HG03025 (cell line): ENCODE measurements at regions not wholly inside any gene's neighbourhood (a gene's known extent, or its start where the extent isn't known, plus 50 kb on each side); places are given as distances from the start of the nearest gene placed in this dataset.
"Not testable (repeated sequence)": the region's sequence is repeated elsewhere in the genome, so short reads cannot be mapped to it uniquely, and the experiment has no call there.

Experiments
- ATAC-seq: cut with Tn5 transposase; IDR thresholded peaks from one replicate; pipeline ENCODE4 v1.9.1; 2021; ENCODE audit warnings: mild to moderate bottlenecking, moderate library complexity; ENCODE audit not compliant: unreplicated experiment, low FRiP score

DNA sequence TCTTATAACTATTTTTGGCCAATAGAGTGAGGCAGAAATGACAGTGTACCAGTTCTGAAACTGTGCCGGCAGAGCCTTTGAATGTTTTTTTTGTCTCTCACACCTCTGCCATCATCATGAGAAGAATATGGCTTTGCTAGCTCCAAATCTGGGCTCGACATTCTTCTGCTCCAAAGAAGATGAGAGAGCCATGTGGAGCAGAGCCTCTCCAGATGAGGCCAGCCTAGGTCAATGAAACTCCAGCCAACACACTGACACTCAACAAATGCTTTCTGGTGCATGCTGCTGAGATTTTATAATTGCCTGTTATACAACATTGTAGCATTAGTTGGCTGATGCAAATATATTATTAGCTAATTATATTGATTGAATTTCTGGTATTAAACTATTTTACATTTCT lies 154.7 kb downstream of the SLC38A4 start:
- ATAC-seq, result no peak

DNA sequence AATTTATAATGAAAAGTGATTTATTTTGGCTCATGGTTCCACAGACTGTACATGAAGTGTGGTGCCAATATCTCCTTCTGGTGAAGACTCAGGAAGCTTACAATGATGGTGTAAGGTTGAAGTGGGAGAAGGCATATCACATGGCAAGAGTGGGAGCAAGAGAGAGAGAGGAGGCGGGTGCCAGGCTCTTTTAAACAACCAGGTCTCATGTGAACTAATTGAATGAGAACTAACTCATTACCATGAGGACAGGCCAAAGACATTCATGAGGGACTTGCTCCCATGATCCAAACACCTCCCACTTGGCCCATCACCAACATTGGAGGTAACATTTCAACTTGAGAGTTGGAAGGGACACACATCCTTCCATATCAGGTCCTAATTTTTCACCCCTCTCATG lies 155.2 kb downstream of the SLC38A4 start:
- no peak for ATAC-seq

- ATAC-seq, result no peak
Observed at GRCh38 chr12:46669720-46670119, 156.1 kb downstream of the SLC38A4 start.

GRCh38 chr12:46667551-46667950 lies 158.2 kb downstream of the SLC38A4 start:
- ATAC-seq, result no peak

DNA sequence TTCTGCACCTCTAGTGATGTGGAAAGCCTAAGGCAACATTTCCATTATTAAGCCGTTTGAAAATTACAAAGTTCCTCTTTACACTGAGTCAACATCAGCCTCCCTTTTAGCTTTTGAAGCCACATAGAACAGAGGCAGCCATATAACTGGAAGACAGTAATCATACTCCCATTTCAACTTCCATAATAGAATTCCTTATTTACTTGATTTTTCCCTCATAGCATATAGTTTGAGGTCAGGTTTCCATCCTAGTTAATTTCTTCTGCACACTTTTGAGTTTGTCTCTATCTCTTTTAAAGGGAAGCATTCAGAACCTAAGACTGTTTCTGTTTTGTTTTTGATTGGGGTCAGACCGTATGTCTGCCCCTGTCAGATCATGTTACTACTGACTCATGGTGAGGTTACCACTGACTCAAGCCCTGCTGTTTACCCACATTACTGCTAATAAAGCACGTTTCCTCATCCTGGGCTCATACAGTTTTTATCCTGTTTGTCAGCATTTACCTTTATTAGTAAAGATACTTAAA lies 161.0 kb downstream of the SLC38A4 start:
- no peak for ATAC-seq

DNA sequence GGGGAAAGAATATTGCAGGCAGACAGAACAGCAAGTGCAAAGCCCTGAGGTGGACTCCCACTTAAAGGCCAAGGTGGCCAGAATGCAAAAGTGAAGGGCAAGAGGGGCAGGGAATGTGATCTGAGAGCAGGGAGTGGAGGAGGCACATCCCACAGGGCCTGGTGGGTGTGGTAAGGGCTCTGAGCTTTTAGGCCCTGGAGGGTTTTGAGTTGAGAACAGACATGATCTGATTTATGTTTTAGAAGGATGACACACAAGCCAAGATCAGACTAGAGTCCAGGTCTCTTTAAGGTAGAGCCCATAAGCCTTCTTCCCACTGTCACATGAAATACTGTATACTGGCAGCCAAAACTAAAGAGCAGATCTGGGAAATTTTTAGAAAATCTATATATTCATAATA lies 162.5 kb downstream of the SLC38A4 start:
- no peak for ATAC-seq

DNA sequence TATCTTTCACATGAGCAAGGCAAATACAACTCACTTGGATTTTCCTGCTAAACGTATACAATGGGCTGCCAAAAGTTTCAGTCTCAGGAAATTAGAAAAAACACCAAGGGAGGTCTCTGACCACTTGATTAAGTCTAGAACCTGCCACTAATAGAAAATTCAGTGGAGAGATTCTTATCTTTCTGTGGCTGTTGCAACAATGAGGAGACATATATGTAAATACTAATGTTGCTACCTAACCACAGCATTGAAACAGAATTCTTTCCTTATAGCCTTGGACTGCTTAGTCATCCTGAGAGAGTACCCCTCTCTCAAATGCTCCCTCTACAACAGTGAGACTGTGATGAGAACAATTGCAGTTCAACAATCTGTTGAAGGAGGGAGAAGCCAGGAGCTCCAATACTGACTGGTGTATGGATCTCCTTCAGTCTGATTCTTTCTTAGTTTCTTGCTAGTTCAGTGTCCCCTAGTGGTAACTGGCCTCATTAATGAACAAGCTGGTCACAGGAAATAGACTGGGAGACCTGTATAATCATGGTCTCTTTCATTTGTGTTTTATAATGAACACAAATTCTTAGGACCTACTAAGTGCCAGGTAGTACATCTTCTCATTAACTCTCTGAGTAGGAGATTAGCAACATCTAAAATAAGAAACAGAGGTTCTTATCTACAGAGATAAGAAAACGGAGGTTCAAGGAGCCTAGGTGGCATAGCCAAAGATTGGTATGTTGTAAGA lies 164.5 kb downstream of the SLC38A4 start:
- peak; percentile 74 for ATAC-seq

- no peak for ATAC-seq
Observed at GRCh38 chr12:46660719-46661109, 165.1 kb downstream of the SLC38A4 start.

DNA sequence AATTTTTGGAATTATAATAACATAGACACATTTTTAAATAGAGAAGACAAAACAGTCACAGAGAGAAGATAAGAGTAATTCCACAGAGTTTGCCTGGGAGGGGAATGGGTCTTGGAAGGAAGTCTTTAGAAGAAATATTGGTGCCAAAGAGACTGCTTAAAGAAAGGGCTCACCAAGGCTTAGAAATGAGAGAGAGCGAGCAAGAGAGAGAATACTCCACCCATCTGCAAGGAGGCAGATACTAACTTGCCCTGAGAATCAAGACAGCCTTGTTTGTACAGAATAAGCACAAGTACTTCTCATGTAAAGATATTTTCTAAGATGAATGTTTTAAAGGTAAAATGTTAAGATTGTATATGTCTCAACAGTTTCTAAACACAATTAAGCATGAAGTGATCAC lies 165.5 kb downstream of the SLC38A4 start:
- ATAC-seq, result no peak

- ATAC-seq, result no peak
Observed at GRCh38 chr12:46659824-46660223, 166.0 kb downstream of the SLC38A4 start.

DNA sequence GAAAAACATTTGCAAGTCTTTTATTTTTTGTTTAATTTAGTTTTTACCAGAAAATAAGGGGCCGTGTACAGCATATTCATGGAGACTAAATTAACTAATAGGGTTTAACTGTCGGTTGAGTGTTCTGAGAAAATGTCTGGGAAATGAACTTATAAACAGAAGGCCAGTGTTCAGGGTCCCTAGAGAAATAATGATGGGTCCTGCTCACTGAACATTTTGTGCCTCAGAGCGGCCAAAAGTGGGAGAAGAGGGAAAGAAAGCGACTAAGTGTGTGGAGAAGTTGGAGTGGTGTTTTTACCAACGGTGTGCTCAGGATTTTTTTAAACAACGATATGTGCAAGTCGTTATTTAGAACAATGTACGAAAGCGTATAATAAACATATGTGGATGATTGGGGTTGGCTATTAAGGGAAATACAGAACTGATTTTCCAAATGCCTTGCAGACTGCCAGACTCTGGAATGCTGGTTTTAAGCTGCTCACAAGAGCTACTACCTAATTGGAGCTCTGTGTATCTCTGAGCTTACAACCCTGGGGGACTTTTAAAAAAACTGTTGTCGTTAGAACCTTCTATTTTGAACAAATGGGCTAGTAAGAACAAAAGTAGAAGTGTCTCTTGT lies 166.7 kb downstream of the SLC38A4 start:
- ATAC-seq, result no peak

DNA sequence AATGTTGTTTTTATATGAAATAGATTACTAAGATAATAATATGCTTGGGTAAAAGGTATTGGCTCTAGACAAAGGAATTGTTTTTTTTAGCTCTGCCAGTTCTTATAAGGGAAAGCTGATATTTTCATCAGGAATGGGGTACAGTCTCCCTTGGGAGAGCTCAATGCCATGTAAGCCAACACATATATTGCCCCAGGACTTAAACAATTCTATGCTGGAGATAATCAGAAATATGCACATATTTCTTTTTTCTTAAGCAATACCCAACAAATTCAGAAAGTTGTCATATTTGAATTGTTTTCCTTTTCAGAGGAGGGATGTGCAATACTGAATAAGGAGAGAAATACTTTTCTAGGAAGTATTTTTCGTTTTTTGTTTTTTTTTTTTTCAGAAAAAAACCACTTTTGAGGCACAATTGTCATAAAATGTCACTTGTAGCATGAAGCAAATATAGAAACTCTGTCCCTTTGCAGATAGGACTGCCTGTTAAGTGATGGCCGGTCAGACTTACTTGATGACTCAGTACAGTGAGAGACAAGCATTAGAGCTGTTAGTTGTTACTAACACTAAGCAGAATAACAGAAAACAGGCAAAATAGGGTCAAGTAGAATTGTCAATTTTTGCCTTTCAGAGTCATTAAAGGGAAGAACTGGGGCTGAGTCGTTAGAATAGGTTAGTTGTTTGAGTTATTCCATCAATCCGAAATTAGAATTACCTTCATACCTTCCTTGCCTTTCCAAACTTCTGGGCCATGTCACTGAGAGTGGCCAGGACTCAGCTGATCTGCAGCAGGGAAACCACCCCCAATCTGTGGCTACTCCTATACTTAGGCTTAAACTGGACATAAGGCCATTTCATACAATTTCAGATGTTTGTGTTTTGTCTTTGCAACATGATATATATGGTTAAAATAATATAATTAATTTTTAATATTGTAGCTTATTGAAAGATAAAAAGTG lies 168.1 kb downstream of the SLC38A4 start:
- ATAC-seq, result no peak

DNA sequence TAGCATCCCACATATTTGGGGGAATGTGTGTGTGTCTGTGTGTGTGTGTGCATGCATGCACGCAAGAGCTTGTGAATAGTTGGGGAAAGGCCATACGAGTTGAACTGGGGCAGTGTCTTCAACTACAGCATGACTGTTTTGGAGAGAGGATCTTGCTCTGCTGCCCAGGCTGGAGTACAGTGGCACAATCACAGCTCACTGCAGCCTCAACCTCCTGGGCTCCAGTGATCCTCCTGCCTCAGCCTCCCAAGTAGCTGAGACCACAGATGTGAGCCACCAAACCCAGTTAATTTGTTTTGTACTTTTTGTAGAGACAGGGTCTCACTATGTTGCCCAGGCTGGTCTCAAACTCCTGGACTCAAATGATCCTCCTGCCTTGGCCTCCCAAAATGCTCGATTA lies 169.8 kb downstream of the SLC38A4 start:
- ATAC-seq, result not testable (repeated sequence)

- no peak for ATAC-seq
Observed at GRCh38 chr12:46653311-46653710, 172.5 kb downstream of the SLC38A4 start.

- ATAC-seq, result no peak
Observed at GRCh38 chr12:46652692-46653091, 173.1 kb downstream of the SLC38A4 start.

- no peak for ATAC-seq
Observed at GRCh38 chr12:46650688-46651087, 175.1 kb downstream of the SLC38A4 start.

- no peak for ATAC-seq
Observed at GRCh38 chr12:46649433-46649832, 176.4 kb downstream of the SLC38A4 start.

- ATAC-seq, result no peak
Observed at GRCh38 chr12:46647034-46647433, 178.8 kb downstream of the SLC38A4 start.

DNA sequence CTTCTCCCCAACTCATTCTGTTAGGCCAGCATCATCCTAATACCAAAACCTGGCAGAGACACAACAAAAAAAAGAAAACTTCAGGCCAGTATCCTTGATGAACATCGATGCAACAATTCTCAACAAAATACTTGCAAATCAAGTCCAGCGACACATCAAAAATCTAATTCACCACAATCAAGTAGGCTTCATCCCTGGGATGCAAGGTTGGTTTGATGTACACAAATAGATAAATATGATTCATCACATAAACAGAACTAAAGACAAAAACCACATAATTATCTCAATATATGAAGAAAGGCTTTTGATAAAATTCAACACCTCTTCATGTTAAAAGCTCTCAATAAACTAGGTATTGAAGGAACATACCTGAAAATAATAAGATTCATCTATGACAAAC lies 184.1 kb downstream of the SLC38A4 start:
- ATAC-seq, result not testable (repeated sequence)

- no peak for ATAC-seq
Observed at GRCh38 chr12:46635818-46636217, 190.0 kb downstream of the SLC38A4 start.
